K562 (cell line): ENCODE measurements at regions not wholly inside any gene's neighbourhood (a gene's known extent, or its start where the extent isn't known, plus 50 kb on each side); places are given as distances from the start of the nearest gene placed in this dataset.

Source experiments
- E4F1 ChIP-seq: fragments of 250-450 bp; sonication (Bioruptor Pico); IDR thresholded peaks from 2 replicates; pipeline ENCODE4 v1.5.0; 2021; ENCODE audit warnings: mild to moderate bottlenecking, borderline replicate concordance
- RAD21 ChIP-seq, 2 experiments: fragments of 250-450 bp in 1 of 2; fragments of 450-650 bp in 1 of 2; sonication (Bioruptor Pico) in 1 of 2; formaldehyde crosslinking in 1 of 2; IDR thresholded peaks in 1 of 2; conservative IDR thresholded peaks in 1 of 2; 2 replicates each; pipeline versions ENCODE4 v1.4.0 to v1.8.0; 2020 to 2022; ENCODE audit warnings: mild to moderate bottlenecking in 2 of 2, moderate library complexity in 1 of 2
- TBL1XR1 ChIP-seq, 2 experiments: IDR thresholded peaks; 2 replicates each; pipeline ENCODE4 v1.6.1; 2012; ENCODE audit warnings: improper control_type of control experiment in 2 of 2, low read length in 2 of 2, mild to moderate bottlenecking in 1 of 2
- ZNF134 ChIP-seq: fragments of 250-450 bp; sonication (Bioruptor Pico); conservative IDR thresholded peaks from 2 replicates; pipeline ENCODE4 v1.4.0; 2020
- ZNF639 ChIP-seq, 2 experiments: fragments of 200-800 bp in 1 of 2; sonication (Bioruptor generic) in 1 of 2; sonication (generic) in 1 of 2; formaldehyde crosslinking in 1 of 2; IDR thresholded peaks in 1 of 2; conservative IDR thresholded peaks in 1 of 2; 2 replicates each; pipeline versions ENCODE4 v1.5.0 to v1.6.1; 2016 to 2020; ENCODE audit warnings: missing compliant biosample characterization in 1 of 2, missing genetic modification characterization in 1 of 2, missing genetic modification reagents in 1 of 2
- ZNF696 ChIP-seq: fragments of 250-450 bp; sonication (Bioruptor Pico); conservative IDR thresholded peaks from 2 replicates; pipeline ENCODE4 v1.4.0; 2020; ENCODE audit warnings: mild to moderate bottlenecking, moderate library complexity

- TF ChIP-seq ZNF134 (CRISPR knock-in tag) (no peak), E4F1 (CRISPR knock-in tag) (no peak), TBL1XR1 (IDR thresholded peaks at IDR 0.05; ENCODE audit: low read length in 2 of 2) (no peak), RAD21 (CRISPR knock-in tag; conservative IDR thresholded peaks at IDR 0.05 in 1 of 2, IDR thresholded peaks at IDR 0.05 in 1 of 2) (no peak), ZNF696 (CRISPR knock-in tag) (no peak), ZNF639 (CRISPR knock-in tag; conservative IDR thresholded peaks at IDR 0.05 in 1 of 2, IDR thresholded peaks at IDR 0.05 in 1 of 2) (no peak)
These were observed 1009.5 kb upstream of the WWC1 start for GRCh38 chr5:167281925-167282324.
